Smooth muscle cell (in vitro differentiated cells): ENCODE measurements at regions not wholly inside any gene's neighbourhood (a gene's known extent, or its start where the extent isn't known, plus 50 kb on each side); places are given as distances from the start of the nearest gene placed in this dataset.

Experiments used
- DNase-seq: peaks from one replicate; lab custom pipeline; 2025; ENCODE audit not compliant: unreplicated experiment; lab: John Stamatoyannopoulos, UW
- H2AFZ ChIP-seq: fragments of 200-600 bp; sonication (generic); 2 replicates; pipeline ENCODE4 v1.6.0; 2016; ENCODE audit warnings: antibody characterized with exemption, low read depth, mild to moderate bottlenecking
- H3F3A ChIP-seq: fragments of 200-600 bp; sonication (generic); 2 replicates; pipeline ENCODE4 v1.6.0; 2017; ENCODE audit warnings: antibody characterized with exemption, low read depth
- H3K27ac ChIP-seq: fragments of 200-600 bp; sonication (generic); 2 replicates; pipeline ENCODE4 v1.5.1; 2016; ENCODE audit warnings: low read depth, mild to moderate bottlenecking
- H3K27me3 ChIP-seq: fragments of 200-600 bp; sonication (generic); 2 replicates; pipeline ENCODE4 v1.6.1; 2016; ENCODE audit warnings: low read depth, mild to moderate bottlenecking
- H3K36me3 ChIP-seq: fragments of 200-600 bp; sonication (generic); 2 replicates; pipeline ENCODE4 v1.5.1; 2016; ENCODE audit warnings: low read depth
- H3K4me1 ChIP-seq: fragments of 200-600 bp; sonication (generic); 2 replicates; pipeline ENCODE4 v1.5.1; 2016; ENCODE audit warnings: low read depth
- H3K4me2 ChIP-seq: fragments of 200-600 bp; sonication (generic); 2 replicates; pipeline ENCODE4 v1.6.0; 2016; ENCODE audit warnings: mild to moderate bottlenecking
- H3K4me3 ChIP-seq: fragments of 200-600 bp; sonication (generic); 2 replicates; pipeline ENCODE4 v1.5.1; 2016; ENCODE audit warnings: mild to moderate bottlenecking
- H3K79me2 ChIP-seq: fragments of 200-600 bp; sonication (generic); 2 replicates; pipeline ENCODE4 v1.6.0; 2016; ENCODE audit warnings: low read depth, mild to moderate bottlenecking
- H3K9ac ChIP-seq: fragments of 200-600 bp; sonication (generic); 2 replicates; pipeline ENCODE4 v1.6.0; 2016; ENCODE audit warnings: low read depth
- H3K9me3 ChIP-seq: fragments of 200-600 bp; sonication (generic); replicated peaks from 2 replicates; pipeline ENCODE4 v1.5.1; 2016; ENCODE audit warnings: low read depth
- H4K20me1 ChIP-seq: fragments of 200-600 bp; sonication (generic); 2 replicates; pipeline ENCODE4 v1.6.0; 2016; ENCODE audit warnings: low read depth
- WGBS: methylation state at CpG from one replicate; pipeline ENCODE4 v1.1.7; 2016; ENCODE audit warnings: low lambda C conversion rate; 5-methylcytosine and 5-hydroxymethylcytosine counted together
- TF ChIP-seq, protein P1 (sequence below): fragments of 200-600 bp; sonication (generic); IDR thresholded peaks from 2 replicates; pipeline ENCODE4 v1.5.1; 2017; ENCODE audit warnings: borderline replicate concordance, mild to moderate bottlenecking, antibody characterized with exemption; ENCODE audit not compliant: insufficient read depth, poor library complexity, severe bottlenecking

DNA sequence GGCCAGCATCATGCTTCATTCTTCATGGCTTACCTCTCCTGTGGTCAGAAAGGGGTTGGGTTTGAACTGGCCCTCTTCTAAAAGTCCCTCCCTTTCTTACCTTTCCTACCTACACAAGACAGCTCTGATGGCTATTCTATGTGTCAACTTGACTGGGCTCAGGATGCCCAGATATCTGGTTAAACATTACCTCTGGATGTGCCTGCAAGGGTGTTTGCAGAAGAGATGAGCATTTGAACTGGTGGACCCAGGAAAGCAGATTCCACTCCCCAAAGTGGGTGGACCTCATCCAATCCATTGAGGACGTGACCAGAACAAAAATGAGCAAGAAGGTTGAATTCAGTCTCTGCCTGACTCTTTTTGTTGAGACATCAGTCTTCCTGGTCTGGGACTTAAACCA is 79.0 kb upstream of the TCF7L2 start:
- Histone ChIP-seq H3K4me1 (no peaks in the 10 kb centered on the region), H4K20me1 (no peaks in the 10 kb centered on the region), H2AFZ (no peak overlapping the region), H3K4me3 (no peak overlapping the region), H3K4me2 (no peak overlapping the region), H3K27ac (no peak overlapping the region), H3K27me3 (no peaks in the 10 kb centered on the region), H3K36me3 (no peaks in the 10 kb centered on the region), H3K9me3 (no peaks in the 10 kb centered on the region), H3F3A (no peaks in the 10 kb centered on the region), H3K9ac (no peak overlapping the region), H3K79me2 (no peaks in the 10 kb centered on the region)
- TF ChIP-seq, protein P1, sequence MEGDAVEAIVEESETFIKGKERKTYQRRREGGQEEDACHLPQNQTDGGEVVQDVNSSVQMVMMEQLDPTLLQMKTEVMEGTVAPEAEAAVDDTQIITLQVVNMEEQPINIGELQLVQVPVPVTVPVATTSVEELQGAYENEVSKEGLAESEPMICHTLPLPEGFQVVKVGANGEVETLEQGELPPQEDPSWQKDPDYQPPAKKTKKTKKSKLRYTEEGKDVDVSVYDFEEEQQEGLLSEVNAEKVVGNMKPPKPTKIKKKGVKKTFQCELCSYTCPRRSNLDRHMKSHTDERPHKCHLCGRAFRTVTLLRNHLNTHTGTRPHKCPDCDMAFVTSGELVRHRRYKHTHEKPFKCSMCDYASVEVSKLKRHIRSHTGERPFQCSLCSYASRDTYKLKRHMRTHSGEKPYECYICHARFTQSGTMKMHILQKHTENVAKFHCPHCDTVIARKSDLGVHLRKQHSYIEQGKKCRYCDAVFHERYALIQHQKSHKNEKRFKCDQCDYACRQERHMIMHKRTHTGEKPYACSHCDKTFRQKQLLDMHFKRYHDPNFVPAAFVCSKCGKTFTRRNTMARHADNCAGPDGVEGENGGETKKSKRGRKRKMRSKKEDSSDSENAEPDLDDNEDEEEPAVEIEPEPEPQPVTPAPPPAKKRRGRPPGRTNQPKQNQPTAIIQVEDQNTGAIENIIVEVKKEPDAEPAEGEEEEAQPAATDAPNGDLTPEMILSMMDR: no peak
- WGBS: 95% methylated on average over 1 of the region's 1 CpG
- DNase-seq: no peak

DNA sequence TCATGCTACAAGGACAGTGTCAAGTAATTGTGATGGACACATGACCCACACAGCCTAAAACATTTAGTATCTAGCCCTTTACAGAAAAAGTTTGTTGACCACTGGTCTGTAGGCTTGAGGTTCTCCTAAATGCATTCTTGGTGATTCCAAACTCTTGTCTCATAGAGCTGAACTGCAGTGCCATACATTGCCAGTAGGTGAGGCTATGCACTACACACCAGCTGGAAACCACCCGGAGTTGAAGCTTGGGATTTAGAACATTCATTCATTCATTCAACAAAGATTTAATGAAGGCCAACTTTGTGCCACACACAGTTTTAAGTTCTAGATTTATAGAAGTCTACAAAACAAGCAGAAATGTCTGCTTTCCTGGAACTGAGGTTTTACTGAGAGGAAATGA is 77.3 kb upstream of the TCF7L2 start:
- DNase-seq: no peak
- WGBS: 93% methylated on average over 1 of the region's 1 CpG

DNA sequence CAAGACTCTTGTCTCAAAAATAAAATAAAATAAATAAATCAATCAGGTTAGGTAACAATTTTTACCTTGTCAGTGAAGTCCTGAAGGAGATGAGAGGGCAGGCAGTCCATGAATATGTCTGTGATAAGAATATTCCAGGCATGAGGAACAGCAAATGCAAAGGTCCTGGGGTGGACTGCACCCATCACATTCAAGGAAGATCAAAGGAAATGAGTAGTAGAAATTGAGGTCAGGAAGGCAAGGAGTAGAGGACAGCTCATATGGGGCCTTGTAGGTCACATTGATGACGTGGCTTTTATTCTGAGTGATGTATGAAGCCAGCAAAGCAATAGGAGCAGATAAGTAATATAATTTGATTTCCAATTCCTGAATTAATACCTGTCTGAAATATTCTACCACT is 76.5 kb upstream of the TCF7L2 start:
- Histone ChIP-seq H3K4me1 (no peaks in the 10 kb centered on the region), H3K9me3 (no peaks in the 10 kb centered on the region), H3K27me3 (no peaks in the 10 kb centered on the region), H3K4me2 (no peak overlapping the region), H4K20me1 (no peaks in the 10 kb centered on the region), H3F3A (no peaks in the 10 kb centered on the region), H3K4me3 (no peak overlapping the region), H2AFZ (no peak overlapping the region), H3K79me2 (no peaks in the 10 kb centered on the region), H3K9ac (no peak overlapping the region), H3K27ac (no peak overlapping the region), H3K36me3 (no peaks in the 10 kb centered on the region)
- WGBS: 96% methylated on average over 1 of the region's 1 CpG
- no peak for DNase-seq
- TF ChIP-seq, protein P1: no peak

More for the DNA sequence above, 77.3 kb upstream of the TCF7L2 start:
- H3K27ac ChIP-seq: no peak overlapping the region
- no peaks in the 10 kb centered on the region for H3K36me3 ChIP-seq
- H3K4me1 ChIP-seq: no peaks in the 10 kb centered on the region
- no peaks in the 10 kb centered on the region for H3F3A ChIP-seq
- H3K79me2 ChIP-seq: no peaks in the 10 kb centered on the region
- H2AFZ ChIP-seq: no peak overlapping the region
- H4K20me1 ChIP-seq: no peaks in the 10 kb centered on the region
- no peaks in the 10 kb centered on the region for H3K27me3 ChIP-seq
- H3K4me2 ChIP-seq: no peak overlapping the region
- H3K4me3 ChIP-seq: no peak overlapping the region
- no peaks in the 10 kb centered on the region for H3K9me3 ChIP-seq
- TF ChIP-seq, protein P1: peak; percentile 8
- no peak overlapping the region for H3K9ac ChIP-seq

DNA sequence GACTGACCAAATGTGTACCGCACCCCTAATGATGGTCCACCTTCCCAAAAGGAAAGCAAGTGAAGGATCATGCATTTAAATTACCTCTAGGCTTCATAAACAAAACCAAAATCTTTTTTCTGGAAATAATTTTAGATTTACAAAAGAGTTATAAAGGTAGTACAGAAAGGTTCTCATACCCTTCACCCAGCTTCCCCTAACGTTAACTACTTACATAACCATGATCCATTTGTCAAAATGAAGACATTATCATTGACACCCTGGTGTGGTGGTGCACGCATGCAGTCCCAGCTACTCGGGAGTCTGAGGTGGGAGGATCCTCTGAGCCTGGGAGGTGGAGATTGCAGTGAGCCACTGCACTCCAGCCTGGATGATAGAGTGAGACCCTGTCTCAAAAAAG is 75.1 kb upstream of the TCF7L2 start:
- no peak for DNase-seq
- Histone ChIP-seq H4K20me1 (no peaks in the 10 kb centered on the region), H2AFZ (no peak overlapping the region), H3K79me2 (no peaks in the 10 kb centered on the region), H3F3A (no peaks in the 10 kb centered on the region), H3K27me3 (no peaks in the 10 kb centered on the region), H3K9me3 (no peaks in the 10 kb centered on the region), H3K4me2 (no peak overlapping the region), H3K27ac (no peak overlapping the region), H3K36me3 (no peaks in the 10 kb centered on the region), H3K4me1 (no peaks in the 10 kb centered on the region), H3K4me3 (no peak overlapping the region), H3K9ac (no peak overlapping the region)
- 97% methylated on average over 4 of the region's 4 CpGs for WGBS
- TF ChIP-seq, protein P1: no peak
